ENCODE measurements at regions not wholly inside any gene's neighbourhood (a gene's known extent, or its start where the extent isn't known, plus 50 kb on each side); places are given as distances from the start of the nearest gene placed in this dataset.

GRCh38 chr1:99361406-99361805 lies 97.1 kb downstream of the PLPPR4 start:
- no peaks in the 10 kb centered on the region for H3K36me3 ChIP-seq (replicated peaks in 1 of 2; ENCODE audit: insufficient read depth in 1 of 2, low read depth in 2 of 2)
- DNase-seq = no peak
- no peaks in the 10 kb centered on the region for H3K4me1 ChIP-seq
- 51 to 70% methylated on average over 2 of the region's 2 CpGs for WGBS, 2 donors
- no peaks in the 10 kb centered on the region for H3K9me3 ChIP-seq
- no peak overlapping the region for H3K27ac ChIP-seq
- no peak for ATAC-seq
- intact Hi-C loops (cut with DNase I) = no loop called here
- TF ChIP-seq, protein P1, sequence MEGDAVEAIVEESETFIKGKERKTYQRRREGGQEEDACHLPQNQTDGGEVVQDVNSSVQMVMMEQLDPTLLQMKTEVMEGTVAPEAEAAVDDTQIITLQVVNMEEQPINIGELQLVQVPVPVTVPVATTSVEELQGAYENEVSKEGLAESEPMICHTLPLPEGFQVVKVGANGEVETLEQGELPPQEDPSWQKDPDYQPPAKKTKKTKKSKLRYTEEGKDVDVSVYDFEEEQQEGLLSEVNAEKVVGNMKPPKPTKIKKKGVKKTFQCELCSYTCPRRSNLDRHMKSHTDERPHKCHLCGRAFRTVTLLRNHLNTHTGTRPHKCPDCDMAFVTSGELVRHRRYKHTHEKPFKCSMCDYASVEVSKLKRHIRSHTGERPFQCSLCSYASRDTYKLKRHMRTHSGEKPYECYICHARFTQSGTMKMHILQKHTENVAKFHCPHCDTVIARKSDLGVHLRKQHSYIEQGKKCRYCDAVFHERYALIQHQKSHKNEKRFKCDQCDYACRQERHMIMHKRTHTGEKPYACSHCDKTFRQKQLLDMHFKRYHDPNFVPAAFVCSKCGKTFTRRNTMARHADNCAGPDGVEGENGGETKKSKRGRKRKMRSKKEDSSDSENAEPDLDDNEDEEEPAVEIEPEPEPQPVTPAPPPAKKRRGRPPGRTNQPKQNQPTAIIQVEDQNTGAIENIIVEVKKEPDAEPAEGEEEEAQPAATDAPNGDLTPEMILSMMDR (IDR thresholded peaks at IDR 0.05) = no peak
- no peak for TF ChIP-seq POLR2A (IDR thresholded peaks at IDR 0.05)
- no peak overlapping the region for H3K4me3 ChIP-seq
- no peaks in the 10 kb centered on the region for H3K27me3 ChIP-seq

GRCh38 chr1:99363531-99363930 lies 99.2 kb downstream of the PLPPR4 start:
- H3K27me3 ChIP-seq = no peaks in the 10 kb centered on the region
- no peaks in the 10 kb centered on the region for H3K9me3 ChIP-seq
- ATAC-seq (no peak), DNase-seq (no peak)
- no peak for TF ChIP-seq POLR2A (IDR thresholded peaks at IDR 0.05)
- TF ChIP-seq, protein P1 (IDR thresholded peaks at IDR 0.05) = no peak
- H3K36me3 ChIP-seq (replicated peaks in 1 of 2; ENCODE audit: insufficient read depth in 1 of 2, low read depth in 2 of 2) = no peaks in the 10 kb centered on the region
- H3K27ac ChIP-seq = no peak overlapping the region
- no peaks in the 10 kb centered on the region for H3K4me1 ChIP-seq
- 51 to 57% methylated on average over 2 of the region's 2 CpGs for WGBS, 2 donors
- intact Hi-C loops (cut with DNase I) = no loop called here
- no peak overlapping the region for H3K4me3 ChIP-seq

DNA sequence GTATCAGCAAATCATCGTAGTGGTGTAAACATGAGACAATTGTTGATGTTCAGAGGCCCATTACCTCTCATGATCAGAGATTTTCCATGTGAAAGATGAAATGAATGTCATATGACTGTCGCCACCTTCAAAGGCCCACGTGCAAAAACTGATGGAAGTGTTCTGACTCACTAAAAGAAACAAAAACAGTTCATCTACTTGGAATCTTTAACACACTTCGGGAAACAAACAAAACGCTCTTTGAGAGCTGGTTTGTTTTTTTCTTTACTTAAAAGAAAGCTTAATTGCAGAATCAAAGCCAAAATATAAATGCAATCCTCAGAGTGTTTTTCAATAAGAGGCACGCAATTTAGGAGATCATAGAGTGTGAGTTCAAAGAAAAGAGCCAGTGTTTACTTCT lies 100.8 kb downstream of the PLPPR4 start:
- no peaks in the 10 kb centered on the region for H3K4me1 ChIP-seq
- H3K4me3 ChIP-seq = no peak overlapping the region
- WGBS, 2 donors = 46 to 51% methylated on average over 6 of the region's 6 CpGs
- intact Hi-C loops (cut with DNase I) = no loop called here
- ATAC-seq = no peak
- DNase-seq = no peak
- H3K27ac ChIP-seq = no peak overlapping the region
- H3K36me3 ChIP-seq (replicated peaks in 1 of 2; ENCODE audit: insufficient read depth in 1 of 2, low read depth in 2 of 2) = no peaks in the 10 kb centered on the region
- no peaks in the 10 kb centered on the region for H3K27me3 ChIP-seq
- no peaks in the 10 kb centered on the region for H3K9me3 ChIP-seq
- TF ChIP-seq POLR2A (IDR thresholded peaks at IDR 0.05) = no peak
- TF ChIP-seq, protein P1 (IDR thresholded peaks at IDR 0.05) = no peak

DNA sequence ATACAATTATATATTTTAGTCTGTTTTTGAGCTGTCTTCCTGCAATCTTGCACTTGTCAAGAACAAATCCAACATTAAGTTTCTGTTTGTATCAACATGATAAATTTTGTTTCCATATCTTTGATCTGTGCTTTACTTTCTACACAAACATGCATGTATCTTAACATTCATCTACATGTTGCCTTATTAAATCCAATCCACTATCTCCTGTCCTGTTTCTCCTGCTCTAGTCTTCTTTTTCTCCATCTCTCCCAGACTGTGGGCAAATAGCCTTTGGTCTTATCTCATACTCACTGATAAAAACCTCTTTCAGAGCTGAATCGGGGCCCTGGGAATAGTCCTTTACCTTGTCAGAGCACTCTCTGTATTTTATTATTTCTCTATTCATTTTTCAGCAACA lies 101.3 kb downstream of the PLPPR4 start:
- H3K36me3 ChIP-seq (replicated peaks in 1 of 2; ENCODE audit: insufficient read depth in 1 of 2, low read depth in 2 of 2) = no peaks in the 10 kb centered on the region
- no peak overlapping the region for H3K27ac ChIP-seq
- ATAC-seq (no peak), DNase-seq (no peak)
- H3K4me3 ChIP-seq = no peak overlapping the region
- H3K9me3 ChIP-seq = no peaks in the 10 kb centered on the region
- no peaks in the 10 kb centered on the region for H3K4me1 ChIP-seq
- WGBS, 2 donors = 8 to 23% methylated on average over 1 of the region's 1 CpG
- intact Hi-C loops (cut with DNase I) = no loop called here
- TF ChIP-seq, protein P1 (IDR thresholded peaks at IDR 0.05) = no peak
- no peak for TF ChIP-seq POLR2A (IDR thresholded peaks at IDR 0.05)
- H3K27me3 ChIP-seq = no peaks in the 10 kb centered on the region

DNA sequence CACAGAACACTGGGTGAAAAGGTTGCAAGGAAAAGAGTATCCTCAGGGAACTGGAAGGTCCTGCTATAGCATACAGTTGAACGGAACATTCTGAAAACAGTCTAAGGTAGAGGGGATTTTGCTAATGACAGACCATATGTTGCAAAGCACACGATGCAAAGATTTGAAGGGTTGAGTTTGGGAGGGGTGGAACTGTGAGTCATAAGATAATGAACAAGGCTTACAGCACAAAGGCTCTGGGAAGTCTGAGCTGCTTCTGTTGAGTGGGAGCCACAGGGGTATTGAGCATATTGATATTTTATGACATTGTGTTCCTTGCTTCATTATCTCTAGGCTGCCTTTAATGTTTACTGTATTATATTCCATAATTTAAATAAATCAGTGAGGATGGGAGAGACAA lies 104.9 kb downstream of the PLPPR4 start:
- TF ChIP-seq, protein P1 (IDR thresholded peaks at IDR 0.05) = no peak
- TF ChIP-seq POLR2A (IDR thresholded peaks at IDR 0.05) = no peak
- H3K4me3 ChIP-seq = no peak overlapping the region
- DNase-seq (no peak), ATAC-seq (no peak)
- no peaks in the 10 kb centered on the region for H3K9me3 ChIP-seq
- H3K4me1 ChIP-seq = no peaks in the 10 kb centered on the region
- intact Hi-C loops (cut with DNase I) = no loop called here
- H3K36me3 ChIP-seq (replicated peaks in 1 of 2; ENCODE audit: insufficient read depth in 1 of 2, low read depth in 2 of 2) = no peaks in the 10 kb centered on the region
- H3K27ac ChIP-seq = no peak overlapping the region
- WGBS, 2 donors = 26 to 43% methylated on average over 1 to 2 of the region's 2 CpGs
- H3K27me3 ChIP-seq = no peaks in the 10 kb centered on the region
